Urothelium cell line (cell line): ENCODE measurements at regions not wholly inside any gene's neighbourhood (a gene's known extent, or its start where the extent isn't known, plus 50 kb on each side); places are given as distances from the start of the nearest gene placed in this dataset.

ENCODE experiments used
- DNase-seq: peaks from one replicate; pipeline ENCODE4 v3.0.0; 2011; ENCODE audit warnings: low spot score, mixed read lengths
- FAIRE-seq: peaks from 2 replicates; lab custom pipeline; 2011; peaks lifted over from hg19 to GRCh38; lab: Jason Lieb, UNC

GRCh38 chr5:62692946-62693713 lies 114.5 kb downstream of the LRRC70 start:
- DNase-seq (no peak), FAIRE-seq (no peak)

- DNase-seq = no peak
- FAIRE-seq = no peak
Measured at GRCh38 chr5:62691946-62692345, 113.3 kb downstream of the LRRC70 start.

- no peak for FAIRE-seq
- no peak for DNase-seq
Measured at GRCh38 chr5:62690421-62690820, 111.8 kb downstream of the LRRC70 start.

- no peak for FAIRE-seq
- DNase-seq = no peak
Measured at GRCh38 chr5:62689599-62690368, 111.2 kb downstream of the LRRC70 start.

GRCh38 chr5:62686692-62687091 lies 108.1 kb downstream of the LRRC70 start:
- FAIRE-seq (no peak), DNase-seq (no peak)

- DNase-seq (no peak), FAIRE-seq (no peak)
Measured at GRCh38 chr5:62685221-62685620, 106.6 kb downstream of the LRRC70 start.

- FAIRE-seq (no peak), DNase-seq (no peak)
Measured at GRCh38 chr5:62684310-62684709, 105.7 kb downstream of the LRRC70 start.

GRCh38 chr5:62682059-62682458 lies 103.4 kb downstream of the LRRC70 start:
- no peak for DNase-seq
- FAIRE-seq = no peak

- DNase-seq (no peak), FAIRE-seq (no peak)
Measured at GRCh38 chr5:62681117-62681850, 102.7 kb downstream of the LRRC70 start.

- FAIRE-seq = no peak
Measured at GRCh38 chr5:62680121-62680520, 101.5 kb downstream of the LRRC70 start.

More at GRCh38 chr5:62680121-62680520, 101.5 kb downstream of the LRRC70 start:
- no peak for DNase-seq
